ENCODE measurements at regions not wholly inside any gene's neighbourhood (a gene's known extent, or its start where the extent isn't known, plus 50 kb on each side); places are given as distances from the start of the nearest gene placed in this dataset.

GRCh38 chr5:143987264-143987663 is 175.3 kb downstream of the HMHB1 start:
- TF ChIP-seq CTCF (IDR thresholded peaks at IDR 0.05): no peak
- TF ChIP-seq CHD2 (IDR thresholded peaks at IDR 0.05; ENCODE audit: low read length, partially characterized antibody): no peak
- no peak for TF ChIP-seq POLR2AphosphoS5 (IDR thresholded peaks at IDR 0.05; ENCODE audit: low read depth, low read length)
- TF ChIP-seq TCF12 (IDR thresholded peaks at IDR 0.05): no peak
- no peak for TF ChIP-seq MAX (IDR thresholded peaks at IDR 0.05; ENCODE audit: low read depth)
